AG20443 (cell line): ENCODE measurements at regions not wholly inside any gene's neighbourhood (a gene's known extent, or its start where the extent isn't known, plus 50 kb on each side); places are given as distances from the start of the nearest gene placed in this dataset.

Experiments
- DNase-seq: peaks from one replicate; pipeline ENCODE4 v3.0.0; 2012; ENCODE audit warnings: low spot score, mixed read lengths

GRCh38 chr6:71527886-71528285 lies 239.3 kb downstream of the OGFRL1 start:
- DNase-seq, result no peak

- DNase-seq, result no peak
Measured at GRCh38 chr6:71529026-71529425, 240.4 kb downstream of the OGFRL1 start.

GRCh38 chr6:71529769-71530168 lies 241.2 kb downstream of the OGFRL1 start:
- no peak for DNase-seq

GRCh38 chr6:71531006-71531405 lies 242.4 kb downstream of the OGFRL1 start:
- DNase-seq, result peak; percentile 40

- DNase-seq, result no peak
Measured at GRCh38 chr6:71531841-71532240, 243.2 kb downstream of the OGFRL1 start.

- DNase-seq, result peak; percentile 30
Measured at GRCh38 chr6:71533939-71534379, 245.3 kb downstream of the OGFRL1 start.

GRCh38 chr6:71534921-71535320 lies 246.3 kb downstream of the OGFRL1 start:
- DNase-seq, result no peak

- DNase-seq, result peak; percentile 58
Measured at GRCh38 chr6:71537717-71538116, 249.1 kb downstream of the OGFRL1 start.

- peak; percentile 35 for DNase-seq
Measured at GRCh38 chr6:71544028-71544427, 255.4 kb downstream of the OGFRL1 start.

GRCh38 chr6:71544906-71545305 lies 256.3 kb downstream of the OGFRL1 start:
- no peak for DNase-seq

- DNase-seq, result no peak
Measured at GRCh38 chr6:71545905-71546304, 257.3 kb downstream of the OGFRL1 start.

GRCh38 chr6:71551798-71552197 lies 263.2 kb downstream of the OGFRL1 start:
- DNase-seq, result no peak

- DNase-seq, result no peak
Measured at GRCh38 chr6:71556141-71556540, 267.5 kb downstream of the OGFRL1 start.

GRCh38 chr6:71558974-71559373 lies 270.4 kb downstream of the OGFRL1 start:
- DNase-seq, result no peak

- DNase-seq, result no peak
Measured at GRCh38 chr6:71567562-71567961, 279.0 kb downstream of the OGFRL1 start.

GRCh38 chr6:71577766-71578165 lies 289.2 kb downstream of the OGFRL1 start:
- no peak for DNase-seq

- no peak for DNase-seq
Measured at GRCh38 chr6:71579902-71580301, 291.3 kb downstream of the OGFRL1 start.

GRCh38 chr6:71582820-71583219 lies 294.2 kb downstream of the OGFRL1 start:
- DNase-seq, result peak; percentile 30

- no peak for DNase-seq
Measured at GRCh38 chr6:71584712-71585436, 296.3 kb downstream of the OGFRL1 start.

GRCh38 chr6:71585472-71585871 lies 296.9 kb downstream of the OGFRL1 start:
- no peak for DNase-seq

GRCh38 chr6:71588490-71588889 lies 297.9 kb upstream of the RIMS1 start:
- no peak for DNase-seq

GRCh38 chr6:71589254-71589653 lies 297.1 kb upstream of the RIMS1 start:
- DNase-seq, result no peak

- no peak for DNase-seq
Measured at GRCh38 chr6:71592643-71593042, 293.7 kb upstream of the RIMS1 start.

GRCh38 chr6:71599359-71599758 lies 287.0 kb upstream of the RIMS1 start:
- no peak for DNase-seq
